ENCODE measurements at regions not wholly inside any gene's neighbourhood (a gene's known extent, or its start where the extent isn't known, plus 50 kb on each side); places are given as distances from the start of the nearest gene placed in this dataset.
A peak's percentile ranks its signal among the peaks of the same experiment; 100 is the strongest.
"Not testable (repeated sequence)": the region's sequence is repeated elsewhere in the genome, so short reads cannot be mapped to it uniquely, and the experiment has no call there.

GRCh38 chr1:144516172-144516571 is 54.7 kb upstream of the NBPF15 start:
- DNase-seq, result not testable (repeated sequence)

- DNase-seq, result not testable (repeated sequence)
Measured at GRCh38 chr1:144516906-144517305, 55.4 kb upstream of the NBPF15 start.

GRCh38 chr1:144518439-144518838 is 57.0 kb upstream of the NBPF15 start:
- DNase-seq, result not testable (repeated sequence)

GRCh38 chr1:144519528-144520189 is 58.2 kb upstream of the NBPF15 start:
- not testable (repeated sequence) for DNase-seq

GRCh38 chr1:144523661-144524407 is 62.4 kb upstream of the NBPF15 start:
- DNase-seq, result peak; percentile 65

GRCh38 chr1:144532156-144532607 is 60.5 kb upstream of the PPIAL4F start:
- DNase-seq, result not testable (repeated sequence)

- not testable (repeated sequence) for DNase-seq
Measured at GRCh38 chr1:144533480-144533879, 59.2 kb upstream of the PPIAL4F start.

GRCh38 chr1:144534286-144534685 is 58.4 kb upstream of the PPIAL4F start:
- DNase-seq, result not testable (repeated sequence)

GRCh38 chr1:144536677-144537076 is 56.0 kb upstream of the PPIAL4F start:
- DNase-seq, result not testable (repeated sequence)

- not testable (repeated sequence) for DNase-seq
Measured at GRCh38 chr1:144537234-144537633, 55.5 kb upstream of the PPIAL4F start.

- not testable (repeated sequence) for DNase-seq
Measured at GRCh38 chr1:144538736-144539135, 54.0 kb upstream of the PPIAL4F start.

GRCh38 chr1:144539191-144539960 is 53.3 kb upstream of the PPIAL4F start:
- not testable (repeated sequence) for DNase-seq
